GM18951 (cell line): ENCODE measurements at regions not wholly inside any gene's neighbourhood (a gene's known extent, or its start where the extent isn't known, plus 50 kb on each side); places are given as distances from the start of the nearest gene placed in this dataset.

Experiments
- POLR2A ChIP-seq: IDR thresholded peaks from 4 replicates; pipeline ENCODE4 v1.6.1; 2011; ENCODE audit warnings: mild to moderate bottlenecking; ENCODE audit not compliant: insufficient read length, insufficient read depth; ENCODE audit errors: extremely low read depth
- in situ Hi-C: fragments of 300-500 bp; cut with MboI; formaldehyde crosslinking; loops from one replicate; pipeline ENCODE4 v1.12.0; 2022; ENCODE audit warnings: low sequenced_read_pairs, mixed read lengths, inconsistent platforms; ENCODE audit not compliant: unreplicated experiment

- no peak for TF ChIP-seq POLR2A
- in situ Hi-C loops = no loop called here
Measured at GRCh38 chr9:14529054-14529453, 164.2 kb downstream of the ZDHHC21 start.

- TF ChIP-seq POLR2A = no peak
- in situ Hi-C loops = no loop called here
Measured at GRCh38 chr9:14526504-14526903, 166.7 kb downstream of the ZDHHC21 start.

GRCh38 chr9:14525856-14526255 is 167.4 kb downstream of the ZDHHC21 start:
- in situ Hi-C loops = no loop called here
- no peak for TF ChIP-seq POLR2A

- TF ChIP-seq POLR2A = no peak
- in situ Hi-C loops = no loop called here
Measured at GRCh38 chr9:14524873-14525515, 168.2 kb downstream of the ZDHHC21 start.

GRCh38 chr9:14523545-14523944 is 169.7 kb downstream of the ZDHHC21 start:
- no peak for TF ChIP-seq POLR2A
- in situ Hi-C loops = no loop called here

GRCh38 chr9:14522627-14523379 is 170.4 kb downstream of the ZDHHC21 start:
- no peak for TF ChIP-seq POLR2A
- in situ Hi-C loops = no loop called here

GRCh38 chr9:14520341-14520740 is 172.9 kb downstream of the ZDHHC21 start:
- TF ChIP-seq POLR2A = no peak
- in situ Hi-C loops = no loop called here

GRCh38 chr9:14517154-14517906 is 175.9 kb downstream of the ZDHHC21 start:
- in situ Hi-C loops = no loop called here
- TF ChIP-seq POLR2A = no peak

- in situ Hi-C loops = no loop called here
Measured at GRCh38 chr9:14516656-14517055, 176.6 kb downstream of the ZDHHC21 start.

GRCh38 chr9:14515571-14516198 is 177.5 kb downstream of the ZDHHC21 start:
- in situ Hi-C loops = no loop called here

More at GRCh38 chr9:14516656-14517055, 176.6 kb downstream of the ZDHHC21 start:
- no peak for TF ChIP-seq POLR2A

GRCh38 chr9:14515049-14515448 is 178.2 kb downstream of the ZDHHC21 start:
- no peak for TF ChIP-seq POLR2A
- in situ Hi-C loops = no loop called here

More at GRCh38 chr9:14515571-14516198, 177.5 kb downstream of the ZDHHC21 start:
- TF ChIP-seq POLR2A = no peak

GRCh38 chr9:14512942-14513341 is 180.3 kb downstream of the ZDHHC21 start:
- in situ Hi-C loops = no loop called here
- no peak for TF ChIP-seq POLR2A

- in situ Hi-C loops = no loop called here
Measured at GRCh38 chr9:14511452-14511851, 181.8 kb downstream of the ZDHHC21 start.

More at GRCh38 chr9:14511452-14511851, 181.8 kb downstream of the ZDHHC21 start:
- no peak for TF ChIP-seq POLR2A
